Urinary bladder (tissue), 3 donors: ENCODE measurements at regions not wholly inside any gene's neighbourhood (a gene's known extent, or its start where the extent isn't known, plus 50 kb on each side); places are given as distances from the start of the nearest gene placed in this dataset.

Experiments
- DNase-seq: peaks from one replicate; pipeline ENCODE4 v3.0.0-alpha.2; 2015; ENCODE audit errors: extremely low spot score
- H3K27ac ChIP-seq: one replicate; pipeline ENCODE4 v1.5.1; 2013; ENCODE audit warnings: low read depth, mild to moderate bottlenecking, moderate library complexity
- H3K36me3 ChIP-seq: one replicate; pipeline ENCODE4 v1.6.1; 2013; ENCODE audit warnings: mild to moderate bottlenecking, moderate library complexity; ENCODE audit not compliant: insufficient read depth
- H3K4me1 ChIP-seq: one replicate; pipeline ENCODE4 v1.6.1; 2013; ENCODE audit warnings: mild to moderate bottlenecking, moderate library complexity; ENCODE audit not compliant: insufficient read depth
- H3K4me3 ChIP-seq: one replicate; pipeline ENCODE4 v1.5.1; 2013; ENCODE audit warnings: low read depth, low read length
- WGBS: extraction: QIAGEN DNeasy Blood & Tissue Kit; methylation state at CpG from one replicate; pipeline ENCODE4 v1.1.7; 2013; 5-methylcytosine and 5-hydroxymethylcytosine counted together
- donor health status: healthy with polysubstance abuse.
- donor health status: healthy.

GRCh38 chr11:92826603-92827002 lies 142.8 kb upstream of the MTNR1B start:
- H3K4me1 ChIP-seq, result no peaks in the 10 kb centered on the region
- WGBS, result 67% methylated on average over 1 of the region's 1 CpG
- DNase-seq, result no peak

DNA sequence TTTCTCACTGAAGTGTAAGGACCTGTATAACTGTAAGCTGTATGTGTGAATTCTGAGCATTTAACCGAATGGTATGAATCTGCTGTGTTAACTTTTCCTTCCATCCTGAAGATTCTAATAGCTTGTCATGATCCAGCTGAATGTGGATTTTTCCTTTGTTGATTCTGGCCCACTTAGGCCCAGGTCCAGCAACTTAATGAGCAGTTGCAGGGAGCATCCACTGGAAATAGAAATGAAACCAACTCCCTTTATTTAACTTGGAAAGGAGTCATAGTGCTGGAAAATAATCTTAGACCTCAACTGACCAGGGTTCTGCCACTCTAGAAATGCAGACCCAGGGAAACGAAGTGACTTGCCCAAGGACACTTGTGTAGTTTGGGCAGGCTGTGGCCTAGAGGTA lies 142.3 kb upstream of the MTNR1B start:
- no peak overlapping the region for H3K4me3 ChIP-seq
- H3K4me1 ChIP-seq, result no peaks in the 10 kb centered on the region
- H3K36me3 ChIP-seq, result no peaks in the 10 kb centered on the region
- WGBS, result 85% methylated on average over 2 of the region's 2 CpGs
- no peak for DNase-seq
- no peak overlapping the region for H3K27ac ChIP-seq

More at GRCh38 chr11:92826603-92827002, 142.8 kb upstream of the MTNR1B start:
- no peaks in the 10 kb centered on the region for H3K36me3 ChIP-seq
- no peak overlapping the region for H3K4me3 ChIP-seq
- H3K27ac ChIP-seq, result no peak overlapping the region

GRCh38 chr11:92828556-92828955 lies 140.9 kb upstream of the MTNR1B start:
- Histone ChIP-seq H3K4me1 (no peaks in the 10 kb centered on the region), H3K27ac (no peak overlapping the region), H3K36me3 (no peaks in the 10 kb centered on the region), H3K4me3 (no peak overlapping the region)
- 34% methylated on average over 2 of the region's 2 CpGs for WGBS
- DNase-seq, result no peak

- 95% methylated on average over 3 of the region's 3 CpGs for WGBS
- Histone ChIP-seq H3K4me3 (no peak overlapping the region), H3K27ac (no peak overlapping the region), H3K4me1 (no peaks in the 10 kb centered on the region), H3K36me3 (no peaks in the 10 kb centered on the region)
- DNase-seq, result no peak
Measured at GRCh38 chr11:92829121-92829520, 140.3 kb upstream of the MTNR1B start.

DNA sequence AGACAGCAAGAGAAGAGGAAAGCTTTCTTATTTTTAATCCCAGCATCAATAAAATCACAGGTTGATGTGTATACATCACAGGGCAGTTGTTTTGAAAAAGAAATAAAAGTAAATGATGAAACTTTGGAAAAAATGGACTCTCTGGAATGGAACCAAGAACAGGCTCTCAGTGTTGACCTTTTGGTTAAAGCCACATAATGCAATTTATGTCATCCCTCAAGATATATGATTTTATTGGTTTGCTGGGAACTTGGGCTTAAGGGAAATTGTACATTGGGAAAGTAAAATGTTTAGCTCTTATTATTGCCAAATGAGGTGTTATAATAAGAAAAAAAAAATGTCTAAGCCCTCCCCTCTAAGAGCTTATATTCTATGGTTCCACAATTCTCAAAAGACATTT lies 139.8 kb upstream of the MTNR1B start:
- no peak overlapping the region for H3K27ac ChIP-seq
- H3K36me3 ChIP-seq, result no peaks in the 10 kb centered on the region
- H3K4me3 ChIP-seq, result no peak overlapping the region

DNA sequence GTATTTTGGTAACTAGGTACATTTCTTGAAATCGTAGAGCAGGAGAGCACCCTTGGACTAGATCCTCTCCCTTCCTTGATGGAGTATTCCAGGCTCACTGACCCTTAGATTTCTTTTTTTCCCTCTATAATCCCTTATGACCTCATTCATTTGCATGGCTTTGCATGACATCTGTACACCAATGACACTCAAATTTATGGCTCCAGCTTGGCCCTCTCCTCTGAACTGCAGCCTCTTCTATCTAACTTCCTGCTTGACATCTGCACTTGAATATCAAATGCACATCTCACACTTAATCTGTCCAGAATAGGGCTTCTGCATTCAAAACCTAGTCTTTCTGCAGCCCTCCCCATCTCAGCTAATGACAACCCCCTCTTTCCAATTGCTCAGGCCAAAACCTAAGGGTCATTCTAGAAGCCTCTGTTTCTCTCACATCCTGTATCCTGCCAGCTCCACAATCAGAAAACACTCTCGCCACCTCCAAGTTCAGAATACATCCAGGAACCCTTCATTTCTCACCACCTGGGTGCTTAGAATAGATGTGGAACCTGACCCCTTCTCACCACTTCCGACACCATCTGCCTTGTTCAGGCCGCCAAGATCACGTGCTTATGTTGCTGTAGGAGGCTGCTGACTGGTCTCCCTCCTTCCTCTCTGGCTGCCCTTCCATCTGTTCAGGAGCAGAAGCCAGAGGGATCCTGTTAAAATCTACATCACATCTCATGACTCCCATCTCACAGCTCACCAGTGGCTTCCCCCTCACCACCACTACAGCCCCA lies 138.9 kb upstream of the MTNR1B start:
- H3K27ac ChIP-seq, result no peak overlapping the region
- 83% methylated on average over 5 of the region's 5 CpGs for WGBS
- H3K4me1 ChIP-seq, result no peaks in the 10 kb centered on the region
- H3K36me3 ChIP-seq, result no peaks in the 10 kb centered on the region
- H3K4me3 ChIP-seq, result no peak overlapping the region
- DNase-seq, result no peak

More for the DNA sequence above, 139.8 kb upstream of the MTNR1B start:
- no peaks in the 10 kb centered on the region for H3K4me1 ChIP-seq
- no peak for DNase-seq

GRCh38 chr11:92834296-92835020 lies 135.0 kb upstream of the MTNR1B start:
- H3K27ac ChIP-seq, result no peak overlapping the region
- no peak for DNase-seq
- no peaks in the 10 kb centered on the region for H3K4me1 ChIP-seq
- H3K4me3 ChIP-seq, result no peak overlapping the region
- 55% methylated on average over 3 of the region's 3 CpGs for WGBS
- no peaks in the 10 kb centered on the region for H3K36me3 ChIP-seq

- Histone ChIP-seq H3K27ac (no peak overlapping the region), H3K36me3 (no peaks in the 10 kb centered on the region), H3K4me1 (no peaks in the 10 kb centered on the region), H3K4me3 (no peak overlapping the region)
- no peak for DNase-seq
- 88% methylated on average over 3 of the region's 3 CpGs for WGBS
Measured at GRCh38 chr11:92837595-92837994, 131.9 kb upstream of the MTNR1B start.

- Histone ChIP-seq H3K4me1 (no peaks in the 10 kb centered on the region), H3K27ac (peak overlapping the region; percentile 55), H3K4me3 (no peak overlapping the region), H3K36me3 (no peaks in the 10 kb centered on the region)
- DNase-seq, result no peak
- 67% methylated on average over 5 of the region's 5 CpGs for WGBS
Measured at GRCh38 chr11:92838759-92839310, 130.6 kb upstream of the MTNR1B start.

- 64% methylated on average over 5 of the region's 5 CpGs for WGBS
- H3K27ac ChIP-seq, result peak overlapping the region; percentile 55
- no peak for DNase-seq
- no peak overlapping the region for H3K4me3 ChIP-seq
- no peaks in the 10 kb centered on the region for H3K4me1 ChIP-seq
- H3K36me3 ChIP-seq, result no peaks in the 10 kb centered on the region
Measured at GRCh38 chr11:92839450-92839849, 130.0 kb upstream of the MTNR1B start.

- Histone ChIP-seq H3K27ac (no peak overlapping the region), H3K4me3 (no peak overlapping the region), H3K4me1 (no peaks in the 10 kb centered on the region), H3K36me3 (no peaks in the 10 kb centered on the region)
- 93% methylated on average over 1 of the region's 1 CpG for WGBS
- DNase-seq, result no peak
Measured at GRCh38 chr11:92841719-92842118, 127.7 kb upstream of the MTNR1B start.

GRCh38 chr11:92843455-92843854 lies 126.0 kb upstream of the MTNR1B start:
- WGBS, result 82% methylated on average over 4 of the region's 4 CpGs
- Histone ChIP-seq H3K4me3 (no peak overlapping the region), H3K36me3 (no peaks in the 10 kb centered on the region), H3K27ac (no peak overlapping the region), H3K4me1 (no peaks in the 10 kb centered on the region)
- DNase-seq, result peak; percentile 77

GRCh38 chr11:92844197-92844596 lies 125.3 kb upstream of the MTNR1B start:
- 94% methylated on average over 13 of the region's 13 CpGs for WGBS
- H3K27ac ChIP-seq, result no peak overlapping the region
- DNase-seq, result no peak
- no peaks in the 10 kb centered on the region for H3K4me1 ChIP-seq
- H3K4me3 ChIP-seq, result no peak overlapping the region
- no peaks in the 10 kb centered on the region for H3K36me3 ChIP-seq

DNA sequence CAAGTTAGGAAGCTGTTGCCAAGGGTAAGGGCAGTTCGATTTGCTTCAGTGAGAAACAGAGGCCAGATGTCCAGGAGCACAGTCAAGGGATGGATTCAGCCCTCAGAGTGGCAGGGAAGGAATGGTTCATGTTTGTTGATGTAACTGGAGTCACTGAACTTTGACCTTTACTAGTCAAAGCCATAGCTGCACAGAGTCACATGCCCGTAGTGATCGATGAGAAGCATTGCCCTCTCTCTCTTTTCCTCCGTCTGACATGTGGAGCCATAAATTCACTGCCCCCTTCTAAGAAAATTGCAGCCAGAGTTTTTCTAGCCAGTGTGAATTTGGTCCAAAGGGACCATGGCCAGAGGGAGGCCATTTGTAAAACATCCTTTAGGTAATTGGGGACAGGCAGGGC lies 124.1 kb upstream of the MTNR1B start:
- Histone ChIP-seq H3K4me3 (no peak overlapping the region), H3K4me1 (no peaks in the 10 kb centered on the region), H3K27ac (peak overlapping the region; percentile 1), H3K36me3 (no peaks in the 10 kb centered on the region)
- no peak for DNase-seq
- WGBS, result 78% methylated on average over 4 of the region's 4 CpGs
